GM21423 (cell line): ENCODE measurements at regions not wholly inside any gene's neighbourhood (a gene's known extent, or its start where the extent isn't known, plus 50 kb on each side); places are given as distances from the start of the nearest gene placed in this dataset.

Source experiments
- ATAC-seq: cut with Tn5 transposase; IDR thresholded peaks from one replicate; pipeline ENCODE4 v1.9.1; 2021; ENCODE audit warnings: mild to moderate bottlenecking, moderate library complexity; ENCODE audit not compliant: unreplicated experiment

DNA sequence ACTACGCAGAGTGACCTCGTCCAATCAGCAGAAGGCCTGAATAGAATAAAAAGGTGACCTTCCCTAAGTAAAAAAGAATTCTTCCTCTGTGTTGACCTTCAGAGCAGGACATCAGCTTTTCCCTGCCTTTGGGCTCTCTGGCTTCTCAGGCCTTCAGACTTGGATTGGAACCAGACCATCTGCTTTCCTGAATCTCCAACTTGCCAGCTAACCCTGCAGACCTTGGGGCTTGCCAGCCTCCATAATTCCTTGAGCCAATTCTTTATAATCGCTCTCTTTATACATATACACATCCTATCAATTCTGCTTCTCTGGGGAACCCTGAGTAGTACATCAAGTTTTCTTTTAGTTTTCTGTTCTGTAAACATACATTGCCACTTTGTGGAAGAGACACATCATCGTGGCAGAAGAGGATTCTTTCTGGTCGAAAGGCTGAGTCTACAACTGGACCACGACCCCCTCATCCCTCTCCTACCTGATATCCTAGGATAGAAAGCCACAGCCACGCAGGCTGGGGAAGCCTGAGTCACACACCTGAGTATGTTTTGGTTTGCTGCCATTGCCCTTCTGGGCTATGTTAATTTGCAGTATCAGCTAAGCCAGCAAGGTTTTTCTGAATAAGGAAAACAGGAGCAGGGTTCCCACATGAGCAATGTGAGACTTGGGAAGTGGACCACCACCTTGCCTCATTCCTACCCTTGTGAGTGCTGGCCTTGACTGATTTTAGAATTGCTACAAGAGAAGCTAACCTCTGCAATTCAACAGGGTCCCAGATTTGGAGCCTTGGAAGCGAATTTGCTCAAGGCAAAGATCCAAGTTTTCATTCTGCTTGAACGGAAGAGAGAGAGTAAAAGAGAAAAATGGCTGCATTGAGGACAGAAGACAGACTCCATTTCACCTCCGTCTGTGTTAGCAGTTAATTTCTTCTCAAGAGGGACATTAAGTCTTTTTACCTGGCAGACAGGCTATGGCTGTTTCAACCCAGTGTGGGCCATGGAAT, 445.2 kb upstream of the FZD8 start:
- ATAC-seq, result no peak

GRCh38 chr10:36075196-36075595, 433.1 kb upstream of the FZD8 start:
- no peak for ATAC-seq

GRCh38 chr10:36073796-36074345, 431.8 kb upstream of the FZD8 start:
- ATAC-seq, result no peak

GRCh38 chr10:36068542-36068941, 426.4 kb upstream of the FZD8 start:
- no peak for ATAC-seq

DNA sequence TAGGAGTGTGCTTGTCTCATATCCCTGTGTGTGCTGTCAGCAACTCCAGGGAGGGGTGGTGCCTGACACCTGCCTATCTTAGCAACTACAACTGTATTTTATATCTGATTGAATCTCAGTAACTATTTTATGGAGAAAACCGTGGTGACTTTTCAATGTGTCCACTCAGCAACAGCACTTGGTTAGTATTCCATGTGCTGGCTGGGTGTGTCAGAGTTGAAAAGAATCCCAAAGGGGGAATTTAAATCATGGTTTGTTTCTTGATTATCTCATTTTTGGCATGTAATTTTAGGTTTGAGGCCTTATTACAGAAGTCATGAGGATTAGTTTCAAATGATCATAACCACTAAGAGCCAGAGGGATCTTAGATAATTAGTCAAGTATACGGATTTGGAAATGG, 425.7 kb upstream of the FZD8 start:
- no peak for ATAC-seq

DNA sequence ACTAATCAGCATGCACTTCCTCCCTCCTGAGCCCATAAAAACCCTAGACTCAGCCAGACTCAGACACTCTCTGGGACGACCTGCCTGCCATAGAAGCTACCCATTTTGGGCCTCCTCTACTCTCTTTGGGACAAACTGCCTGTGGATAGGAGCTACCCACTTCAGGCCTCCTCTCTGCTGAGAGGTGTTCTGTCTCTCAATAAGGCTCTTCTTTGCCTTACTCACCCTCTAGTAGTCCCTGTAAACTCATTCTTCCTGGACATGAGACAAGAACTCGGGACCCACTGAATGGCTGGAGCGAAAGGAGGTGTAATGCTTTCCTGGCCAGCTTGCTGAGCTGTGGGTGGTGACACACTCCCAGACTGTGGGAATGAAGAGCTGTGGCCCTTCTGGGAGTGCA, 424.8 kb upstream of the FZD8 start:
- ATAC-seq, result no peak

DNA sequence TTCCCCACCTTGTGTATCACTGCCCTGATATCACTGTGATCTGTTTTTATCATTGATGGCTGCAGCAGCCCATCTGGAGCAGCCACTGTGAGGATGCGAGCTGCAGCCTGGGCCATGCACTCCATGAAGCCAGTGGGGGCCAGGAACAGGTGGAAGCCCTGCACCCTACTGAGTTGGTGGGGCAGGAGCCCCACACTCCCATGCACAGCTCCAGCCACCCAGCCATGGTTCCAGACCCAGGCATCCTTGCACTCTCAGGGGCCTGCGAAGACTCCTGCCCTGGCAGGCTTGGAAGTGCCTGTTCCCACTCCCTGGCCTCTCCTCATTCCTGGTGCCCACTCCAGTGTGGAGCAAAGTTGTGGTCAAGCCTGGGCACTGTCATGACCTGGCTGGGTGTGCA, 424.0 kb upstream of the FZD8 start:
- ATAC-seq, result no peak

DNA sequence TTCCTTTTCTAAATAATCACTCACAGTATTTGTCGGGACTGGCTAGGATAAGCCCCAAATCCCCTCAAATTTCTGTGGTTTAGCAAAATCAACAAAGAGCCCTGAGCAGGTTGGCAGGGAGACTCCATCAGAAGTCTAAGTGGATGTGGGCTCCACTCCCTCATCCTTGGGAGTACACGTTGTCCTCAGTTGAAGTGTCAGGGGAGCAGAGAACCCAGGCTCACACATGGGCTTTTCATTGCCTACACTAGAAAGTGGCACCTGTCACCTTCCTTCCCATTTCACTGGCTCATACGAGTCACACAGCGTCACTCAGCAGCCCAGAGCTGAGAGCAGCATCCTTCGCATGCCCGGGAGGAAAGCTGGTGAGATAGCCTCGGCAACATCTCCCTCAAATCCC, 421.3 kb upstream of the FZD8 start:
- ATAC-seq, result no peak

DNA sequence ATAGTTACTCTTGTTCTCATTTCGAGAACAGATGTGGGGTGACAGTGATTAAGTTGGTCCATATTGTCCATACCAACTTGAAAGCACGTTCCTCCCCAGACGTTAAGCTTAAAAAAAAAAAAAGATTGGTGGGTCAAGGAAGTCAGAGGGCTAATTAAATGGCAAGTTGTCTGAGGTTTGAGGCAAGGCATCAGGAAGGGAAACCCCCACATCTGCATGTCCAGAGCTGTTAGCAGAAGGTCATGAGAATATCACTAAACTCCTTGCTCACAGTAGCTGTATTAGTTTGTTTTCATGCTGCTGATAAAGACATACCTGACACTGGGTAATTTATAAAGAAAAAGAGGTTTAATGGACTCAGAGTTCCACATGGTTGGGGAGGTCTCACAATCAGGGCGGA, 415.6 kb upstream of the FZD8 start:
- no peak for ATAC-seq

DNA sequence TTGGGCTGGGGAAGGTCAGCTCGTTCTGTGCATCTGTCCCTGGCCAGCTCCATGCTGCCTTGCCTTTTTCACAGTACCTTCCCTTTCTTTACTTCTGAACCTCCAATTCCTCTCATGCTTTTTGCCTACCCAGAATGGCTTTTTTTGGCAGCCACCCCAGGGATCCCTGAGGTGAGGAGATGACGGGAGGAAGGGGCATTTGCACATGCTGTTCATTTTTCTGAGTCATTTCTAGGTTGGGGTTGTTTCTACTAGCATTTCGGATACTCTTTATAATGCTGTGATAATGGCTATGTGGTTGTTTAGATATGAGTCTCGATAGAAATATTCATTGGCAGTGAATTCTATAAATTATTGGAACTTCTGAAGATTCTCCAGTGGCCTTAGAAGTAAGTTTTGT, 415.1 kb upstream of the FZD8 start:
- ATAC-seq, result no peak

DNA sequence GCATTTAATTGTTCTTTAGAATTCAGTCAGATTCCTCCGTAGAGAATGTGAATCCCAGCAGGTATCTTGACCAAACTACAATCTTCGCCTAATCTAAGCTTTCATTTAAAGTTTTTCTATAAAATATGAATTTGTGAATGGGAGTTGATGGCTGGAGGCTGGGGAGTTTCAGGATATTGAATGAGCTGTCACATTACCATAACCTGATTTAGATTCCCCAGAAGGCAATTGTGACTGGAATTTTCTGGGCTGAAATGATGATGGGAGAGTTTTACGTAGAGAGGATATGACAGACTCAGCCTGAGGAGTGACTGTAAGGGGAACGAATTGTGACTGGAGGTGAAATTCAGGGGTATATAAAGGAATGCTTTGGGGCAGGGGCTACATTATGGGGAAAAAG, 411.7 kb upstream of the FZD8 start:
- ATAC-seq, result no peak

DNA sequence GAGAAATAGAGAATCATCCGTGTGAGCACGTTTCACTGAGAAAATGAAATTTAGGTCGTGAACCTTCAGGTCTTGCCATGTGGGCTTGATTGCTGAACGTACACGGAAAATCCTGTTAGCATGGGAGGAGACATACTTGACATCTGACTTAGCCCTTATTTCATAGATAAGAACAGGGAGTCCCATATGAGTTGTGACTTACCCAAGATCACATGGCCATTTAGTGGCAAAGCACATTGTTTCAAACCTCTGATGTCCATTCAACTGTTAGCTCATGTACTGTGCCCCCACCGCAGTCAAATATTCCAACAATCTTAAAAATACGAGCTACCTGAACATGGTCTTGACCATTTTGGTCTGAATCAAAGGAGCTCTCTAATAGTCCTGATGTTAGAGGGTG, 411.2 kb upstream of the FZD8 start:
- ATAC-seq, result no peak

DNA sequence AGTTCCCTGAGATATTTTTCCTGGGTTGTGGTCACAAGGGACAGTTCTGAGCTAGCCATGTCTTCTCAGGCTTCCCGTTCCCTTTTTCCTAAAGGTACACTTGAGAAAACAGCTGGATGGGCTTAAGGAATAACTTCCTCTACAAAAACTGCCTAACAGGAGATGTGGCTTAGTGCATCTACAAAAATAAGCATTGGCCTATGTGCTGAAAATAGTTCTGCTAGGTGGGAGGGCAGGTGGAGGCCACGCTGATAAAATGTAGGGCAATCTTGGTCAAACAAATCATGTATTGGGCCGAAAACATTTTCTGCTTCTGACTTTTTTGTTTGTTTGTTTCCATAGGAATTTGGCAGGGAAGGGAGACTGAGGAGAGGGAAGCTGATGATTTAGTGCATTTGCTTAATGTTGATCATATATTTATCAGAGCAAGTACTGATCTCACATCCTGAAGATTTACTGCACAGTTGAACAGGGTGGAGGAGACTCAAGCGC, 409.4 kb upstream of the FZD8 start:
- ATAC-seq, result no peak

DNA sequence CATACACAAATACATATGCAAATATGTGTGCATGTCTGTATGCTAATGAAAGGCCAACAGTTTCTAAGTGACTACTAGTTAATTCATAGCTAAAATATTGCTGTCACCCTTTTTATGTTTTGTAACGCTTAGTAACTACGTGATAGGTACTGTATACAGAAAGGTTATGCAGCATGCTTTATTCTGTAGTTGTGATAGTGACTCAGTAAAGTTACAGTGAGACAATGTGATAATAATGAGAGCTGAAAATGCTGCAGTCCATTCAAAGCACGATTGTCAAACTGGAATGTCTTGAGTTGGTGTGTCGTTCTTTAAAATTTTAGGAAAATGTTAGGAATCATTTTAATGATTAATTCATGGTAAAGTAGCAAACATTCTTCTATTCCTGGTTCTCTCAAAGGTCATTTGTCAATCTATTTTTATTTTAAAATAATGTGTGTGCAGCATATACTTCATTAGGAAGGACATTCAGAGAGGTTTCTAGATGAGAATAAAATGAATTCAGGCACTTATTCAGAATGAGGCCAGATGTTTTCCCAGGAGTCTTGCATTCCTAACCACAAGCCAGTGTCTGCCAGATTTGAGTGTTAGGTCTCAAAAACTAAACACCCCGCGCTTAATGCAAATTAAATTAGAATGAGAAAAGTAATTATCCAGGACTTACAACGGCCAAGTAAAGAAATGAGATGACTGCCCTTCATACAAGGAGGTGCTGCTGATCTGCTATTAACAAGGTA, 408.8 kb upstream of the FZD8 start:
- no peak for ATAC-seq

GRCh38 chr10:36048780-36049179, 406.7 kb upstream of the FZD8 start:
- no peak for ATAC-seq

DNA sequence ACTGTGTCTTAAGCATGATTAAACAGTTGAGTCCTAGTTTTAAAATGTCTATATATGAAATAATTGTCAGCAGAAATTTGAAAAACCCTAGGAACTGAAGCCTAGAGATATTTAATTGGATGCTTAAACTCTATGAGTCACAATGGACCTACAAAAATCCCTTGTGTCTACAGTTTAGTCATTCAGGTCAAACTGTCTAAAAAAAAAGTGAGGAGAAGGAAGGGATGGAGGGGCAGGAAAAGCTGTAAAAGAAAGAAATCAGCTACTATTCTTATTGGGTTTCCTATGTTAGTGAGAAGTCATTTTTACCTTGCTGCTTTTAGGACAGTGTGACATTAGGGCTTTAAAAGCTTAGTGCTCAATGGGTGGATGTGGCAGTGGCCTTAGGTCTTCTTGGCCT, 406.1 kb upstream of the FZD8 start:
- no peak for ATAC-seq

GRCh38 chr10:36042135-36042534, 400.0 kb upstream of the FZD8 start:
- ATAC-seq, result no peak

GRCh38 chr10:36038316-36038955, 396.3 kb upstream of the FZD8 start:
- no peak for ATAC-seq

DNA sequence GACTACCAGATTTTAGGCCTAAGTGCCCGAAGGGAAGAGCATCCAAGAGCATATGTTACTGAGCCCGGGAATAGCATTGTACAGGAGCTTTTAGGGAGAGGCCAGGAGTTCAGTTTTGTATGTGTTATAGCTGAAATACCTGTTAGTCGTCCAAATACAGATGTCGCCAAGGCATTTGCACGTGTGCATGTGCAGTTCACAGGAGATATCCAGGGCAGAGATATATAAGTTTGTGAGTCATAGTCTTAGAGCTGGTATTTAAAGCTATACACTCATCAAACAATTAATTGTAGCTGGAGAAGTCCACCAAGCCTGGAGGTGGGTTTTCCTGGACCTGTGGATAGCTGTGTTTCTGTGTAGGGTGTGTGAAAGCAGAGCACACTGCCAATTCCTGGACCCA, 394.0 kb upstream of the FZD8 start:
- ATAC-seq, result no peak

DNA sequence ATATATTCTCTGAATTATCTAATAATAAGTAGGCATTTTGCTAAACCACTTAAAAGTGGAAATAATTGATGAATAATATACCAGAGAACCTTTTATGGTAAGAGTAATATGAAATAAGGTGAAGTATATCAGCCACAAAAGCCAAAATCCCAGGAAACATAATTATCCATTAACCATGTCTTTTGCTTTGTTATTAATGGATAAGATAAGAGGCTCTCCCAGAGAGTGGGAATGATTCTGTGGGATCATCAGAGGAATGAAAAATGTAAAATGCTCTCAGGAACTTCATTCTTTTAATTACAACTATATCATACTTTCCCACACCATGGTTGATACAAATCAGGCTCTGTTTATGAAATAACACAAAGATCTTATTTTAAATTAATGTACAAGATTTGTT, 391.7 kb upstream of the FZD8 start:
- ATAC-seq, result no peak

- no peak for ATAC-seq
These were observed 388.4 kb upstream of the FZD8 start for GRCh38 chr10:36030516-36030915.
